Spleen (tissue), 11 donors: ENCODE measurements at regions not wholly inside any gene's neighbourhood (a gene's known extent, or its start where the extent isn't known, plus 50 kb on each side); places are given as distances from the start of the nearest gene placed in this dataset.

Source experiments
- DNase-seq: peaks from one replicate; pipeline ENCODE4 v3.0.0-alpha.2; 2020
- H3K27ac ChIP-seq, 8 donors: fragments of 200-600 bp; sonication (generic) in 7 of 8; 1 replicate in 4 of 8; 2 replicates in 4 of 8; pipeline versions ENCODE4 v1.5.0 to v1.8.0; 2016 to 2021; ENCODE audit warnings: inconsistent platforms in 4 of 8, mild to moderate bottlenecking in 4 of 8, moderate library complexity in 1 of 8
- H3K27me3 ChIP-seq, 7 donors: fragments of 200-600 bp; sonication (generic) in 6 of 7; replicated peaks in 1 of 7; 1 replicate in 4 of 7; 2 replicates in 3 of 7; pipeline versions ENCODE4 v1.5.0 to v1.8.0; 2016 to 2021; ENCODE audit warnings: inconsistent platforms in 3 of 7, mild to moderate bottlenecking in 1 of 7
- H3K36me3 ChIP-seq, 6 donors: fragments of 200-600 bp; sonication (generic) in 5 of 6; 1 replicate in 4 of 6; 2 replicates in 2 of 6; pipeline versions ENCODE4 v1.5.0 to v1.8.0; 2016 to 2021; ENCODE audit warnings: inconsistent platforms in 2 of 6
- H3K4me1 ChIP-seq, 6 donors: fragments of 200-600 bp; sonication (generic) in 5 of 6; 1 replicate in 3 of 6; 2 replicates in 3 of 6; pipeline versions ENCODE4 v1.5.0 to v1.8.0; 2016 to 2021; ENCODE audit warnings: inconsistent platforms in 3 of 6
- H3K4me3 ChIP-seq, 8 donors: fragments of 200-600 bp; sonication (generic) in 7 of 8; 1 replicate in 4 of 8; 2 replicates in 4 of 8; pipeline versions ENCODE4 v1.5.0 to v1.8.0; 2016 to 2021; ENCODE audit warnings: inconsistent platforms in 4 of 8, mild to moderate bottlenecking in 4 of 8, moderate library complexity in 2 of 8
- H3K9me3 ChIP-seq, 8 donors: fragments of 200-600 bp; sonication (generic) in 7 of 8; 1 replicate in 4 of 8; 2 replicates in 4 of 8; pipeline versions ENCODE4 v1.5.0 to v1.8.0; 2016 to 2021; ENCODE audit warnings: inconsistent platforms in 4 of 8
- CTCF ChIP-seq, 11 experiments: fragments of 200-600 bp in 7 of 11; fragments of 450-650 bp in 4 of 11; sonication (generic) in 4 of 11; IDR thresholded peaks in 8 of 11; conservative IDR thresholded peaks in 3 of 11; 1 replicate in 7 of 11; 2 replicates in 4 of 11; pipeline versions ENCODE4 v1.4.0 to v1.8.0; 2016 to 2021; ENCODE audit warnings: antibody characterized with exemption in 11 of 11, inconsistent platforms in 4 of 11, mild to moderate bottlenecking in 1 of 11
- POLR2A ChIP-seq, 3 donors: fragments of 450-650 bp; IDR thresholded peaks; one replicate each; pipeline ENCODE4 v1.5.1; 2017; ENCODE audit warnings: antibody characterized with exemption in 3 of 3, mild to moderate bottlenecking in 1 of 3
- POLR2AphosphoS5 ChIP-seq, 3 donors: sonication (generic); formaldehyde crosslinking; IDR thresholded peaks; one replicate each; pipeline ENCODE4 v1.5.1; 2017; ENCODE audit warnings: antibody characterized with exemption in 3 of 3
- WGBS, 5 donors: extraction: QIAGEN DNeasy Blood & Tissue Kit in 3 of 5; methylation state at CpG; one replicate each; pipeline versions ENCODE4 v1.1.5 to v1.1.7; 2013 to 2018; 5-methylcytosine and 5-hydroxymethylcytosine counted together
- intact Hi-C: fragments of 100-400 bp; cut with DNase I; formaldehyde crosslinking; loops from one replicate; pipeline ENCODE4 v1.15.0; 2023; ENCODE audit warnings: low total_unique reads
- donor health status: healthy with polysubstance abuse.
- donor health status: DM: no; HTN: no; CAD: no; lungs with moderate emphysema.
- donor health status: DM: no; HTN: no; CAD: no.
- donor health status: Bipolar disorder and iron deficiency.
- donor health status: healthy.
- donor health status: DM: no; HTN: no; CAD: no.
- donor health status: DM: yes; HTN: yes; CAD: no.

- 37 to 60% (median 51%) methylated on average over 3 of the region's 3 CpGs for WGBS, 5 donors
- intact Hi-C loops, result no loop called here
- H3K27me3 ChIP-seq, result no peaks in the 10 kb centered on the region
- H3K9me3 ChIP-seq, result no peaks in the 10 kb centered on the region
- H3K4me3 ChIP-seq, result no peak overlapping the region
- H3K27ac ChIP-seq, result no peak overlapping the region
- H3K4me1 ChIP-seq, result no peaks in the 10 kb centered on the region
- no peak for TF ChIP-seq POLR2A (IDR thresholded peaks at IDR 0.05)
- TF ChIP-seq POLR2AphosphoS5 (IDR thresholded peaks at IDR 0.05), result no peak
- no peak for TF ChIP-seq CTCF (IDR thresholded peaks at IDR 0.05 in 8 of 11, conservative IDR thresholded peaks at IDR 0.05 in 3 of 11)
- no peak for DNase-seq
- H3K36me3 ChIP-seq, result no peaks in the 10 kb centered on the region
Observed at GRCh38 chr6:84908304-84908904, 144.0 kb upstream of the TBX18 start.

GRCh38 chr6:84906514-84906913 lies 142.1 kb upstream of the TBX18 start:
- DNase-seq, result no peak
- H3K27ac ChIP-seq, result no peak overlapping the region
- H3K36me3 ChIP-seq, result no peaks in the 10 kb centered on the region
- no peaks in the 10 kb centered on the region for H3K9me3 ChIP-seq
- intact Hi-C loops, result no loop called here
- H3K4me3 ChIP-seq, result no peak overlapping the region
- 88 to 94% (median 92%) methylated on average over 3 of the region's 3 CpGs for WGBS, 5 donors
- H3K4me1 ChIP-seq, result no peaks in the 10 kb centered on the region
- no peaks in the 10 kb centered on the region for H3K27me3 ChIP-seq
- TF ChIP-seq CTCF (IDR thresholded peaks at IDR 0.05 in 8 of 11, conservative IDR thresholded peaks at IDR 0.05 in 3 of 11) (no peak), POLR2AphosphoS5 (IDR thresholded peaks at IDR 0.05) (no peak), POLR2A (IDR thresholded peaks at IDR 0.05) (no peak)

- no peaks in the 10 kb centered on the region for H3K9me3 ChIP-seq
- no peaks in the 10 kb centered on the region for H3K4me1 ChIP-seq
- no peaks in the 10 kb centered on the region for H3K36me3 ChIP-seq
- no peak for DNase-seq
- TF ChIP-seq CTCF (IDR thresholded peaks at IDR 0.05 in 8 of 11, conservative IDR thresholded peaks at IDR 0.05 in 3 of 11), result no peak
- TF ChIP-seq POLR2A (IDR thresholded peaks at IDR 0.05), result no peak
- no peak for TF ChIP-seq POLR2AphosphoS5 (IDR thresholded peaks at IDR 0.05)
- intact Hi-C loops, result no loop called here
- H3K27ac ChIP-seq, result no peak overlapping the region
- H3K4me3 ChIP-seq, result no peak overlapping the region
- WGBS, 5 donors, result 31 to 47% (median 37%) methylated on average over 1 of the region's 1 CpG
- H3K27me3 ChIP-seq, result no peaks in the 10 kb centered on the region
Observed at GRCh38 chr6:84905823-84906222, 141.4 kb upstream of the TBX18 start.

GRCh38 chr6:84902354-84902928 lies 138.0 kb upstream of the TBX18 start:
- no peak for DNase-seq
- Histone ChIP-seq H3K4me3 (no peak overlapping the region), H3K4me1 (no peaks in the 10 kb centered on the region), H3K27ac (no peak overlapping the region), H3K27me3 (no peaks in the 10 kb centered on the region), H3K9me3 (peaks cover 0 to 4% (median 0%) of the 10 kb centered on the region in 8 donors), H3K36me3 (no peaks in the 10 kb centered on the region)
- TF ChIP-seq POLR2AphosphoS5 (IDR thresholded peaks at IDR 0.05) (no peak), POLR2A (IDR thresholded peaks at IDR 0.05) (no peak), CTCF (IDR thresholded peaks at IDR 0.05 in 8 of 11, conservative IDR thresholded peaks at IDR 0.05 in 3 of 11) (no peak)
- intact Hi-C loops, result no loop called here
- 73 to 93% (median 84%) methylated on average over 3 of the region's 3 CpGs for WGBS, 5 donors
